Ishikawa (cell line): ENCODE measurements at regions not wholly inside any gene's neighbourhood (a gene's known extent, or its start where the extent isn't known, plus 50 kb on each side); places are given as distances from the start of the nearest gene placed in this dataset.

Experiments used
- CEBPB ChIP-seq: IDR thresholded peaks from 2 replicates; pipeline ENCODE4 v1.6.1; 2012
- CREB1 ChIP-seq: IDR thresholded peaks from 2 replicates; pipeline ENCODE4 v1.6.1; 2012; ENCODE audit warnings: low read depth
- EP300 ChIP-seq: IDR thresholded peaks from 2 replicates; pipeline ENCODE4 v1.6.1; 2012; ENCODE audit warnings: borderline replicate concordance
- MAX ChIP-seq: IDR thresholded peaks from 2 replicates; pipeline ENCODE4 v1.6.1; 2012
- NFIC ChIP-seq: IDR thresholded peaks from 2 replicates; pipeline ENCODE4 v1.6.1; 2012
- RAD21 ChIP-seq: IDR thresholded peaks from 2 replicates; pipeline ENCODE4 v1.6.1; 2012; ENCODE audit warnings: low read depth
- TCF12 ChIP-seq: IDR thresholded peaks from 2 replicates; pipeline ENCODE4 v1.6.1; 2012; ENCODE audit warnings: low read depth
- YY1 ChIP-seq: IDR thresholded peaks from 2 replicates; pipeline ENCODE4 v1.6.1; 2012; ENCODE audit warnings: low read depth

GRCh38 chr14:65302571-65303189, 109.8 kb upstream of the FUT8 start:
- peak; percentile 83 for TF ChIP-seq NFIC
- peak; percentile 10; the same call in 1 of the 2 replicates for TF ChIP-seq RAD21
- peak; percentile 65 for TF ChIP-seq EP300
- TF ChIP-seq CEBPB, result peak; percentile 64
- peak; percentile 69 for TF ChIP-seq TCF12
- TF ChIP-seq CREB1, result no peak
- no peak for TF ChIP-seq YY1
- 0 out of 2 replicates have a peak, but pooled peaks have one; percentile 39 for TF ChIP-seq MAX
